HEK293 (cell line): ENCODE measurements at regions not wholly inside any gene's neighbourhood (a gene's known extent, or its start where the extent isn't known, plus 50 kb on each side); places are given as distances from the start of the nearest gene placed in this dataset.

Experiments used
- SCRT1 ChIP-seq: fragments of 450-650 bp; formaldehyde crosslinking; IDR thresholded peaks from 2 replicates; pipeline ENCODE4 v1.5.1; 2016; ENCODE audit warnings: missing biosample characterization, missing genetic modification characterization, borderline replicate concordance
- TCF7L2 ChIP-seq: IDR thresholded peaks from 2 replicates; pipeline ENCODE4 v1.6.1; 2011; ENCODE audit warnings: low read depth, mild to moderate bottlenecking, inconsistent platforms, low read length, moderate library complexity, borderline replicate concordance
- ZNF248 ChIP-seq: fragments of 450-650 bp; formaldehyde crosslinking; IDR thresholded peaks from 2 replicates; pipeline ENCODE4 v1.5.1; 2017; ENCODE audit warnings: missing biosample characterization, missing genetic modification characterization
- ZNF274 ChIP-seq, 2 experiments: fragments of 200-500 bp in 1 of 2; fragments of 450-650 bp in 1 of 2; sonication (Bioruptor generic) in 1 of 2; formaldehyde crosslinking in 1 of 2; IDR thresholded peaks; 2 replicates each; pipeline versions ENCODE4 v1.5.1 to v1.6.1; 2014 to 2016; ENCODE audit warnings: borderline replicate concordance in 1 of 2, inconsistent platforms in 1 of 2, low read length in 1 of 2, missing biosample characterization in 1 of 2, missing genetic modification characterization in 1 of 2
- ZNF302 ChIP-seq: fragments of 450-650 bp; formaldehyde crosslinking; IDR thresholded peaks from 2 replicates; pipeline ENCODE4 v1.5.1; 2016; ENCODE audit warnings: missing biosample characterization, missing genetic modification characterization, low read depth
- ZNF501 ChIP-seq: fragments of 450-650 bp; formaldehyde crosslinking; IDR thresholded peaks from 2 replicates; pipeline ENCODE4 v1.5.1; 2016; ENCODE audit warnings: missing biosample characterization, missing genetic modification characterization
- ZNF629 ChIP-seq: fragments of 450-650 bp; formaldehyde crosslinking; IDR thresholded peaks from 2 replicates; pipeline ENCODE4 v1.5.1; 2017; ENCODE audit warnings: missing biosample characterization, missing genetic modification characterization
- ZNF785 ChIP-seq: fragments of 450-650 bp; formaldehyde crosslinking; IDR thresholded peaks from 2 replicates; pipeline ENCODE4 v1.5.1; 2016; ENCODE audit warnings: missing biosample characterization, missing genetic modification characterization
- ZSCAN18 ChIP-seq: fragments of 450-650 bp; formaldehyde crosslinking; IDR thresholded peaks from 2 replicates; pipeline ENCODE4 v1.5.1; 2016; ENCODE audit warnings: missing biosample characterization, missing genetic modification characterization
- ZXDB ChIP-seq: fragments of 450-650 bp; formaldehyde crosslinking; IDR thresholded peaks from 2 replicates; pipeline ENCODE4 v1.5.1; 2016; ENCODE audit warnings: missing biosample characterization, missing genetic modification characterization
- TF ChIP-seq, protein P1 (sequence below): fragments of 450-650 bp; formaldehyde crosslinking; IDR thresholded peaks from 2 replicates; pipeline ENCODE4 v1.5.1; 2016; ENCODE audit warnings: missing biosample characterization, missing genetic modification characterization
- TF ChIP-seq, protein P2 (sequence below): IDR thresholded peaks from 2 replicates; pipeline ENCODE4 v1.6.1; 2011; ENCODE audit warnings: mild to moderate bottlenecking, low read depth, low read length, borderline replicate concordance

GRCh38 chr17:79415909-79416308 lies 194.9 kb downstream of the RBFOX3 start:
- TF ChIP-seq, protein P1, sequence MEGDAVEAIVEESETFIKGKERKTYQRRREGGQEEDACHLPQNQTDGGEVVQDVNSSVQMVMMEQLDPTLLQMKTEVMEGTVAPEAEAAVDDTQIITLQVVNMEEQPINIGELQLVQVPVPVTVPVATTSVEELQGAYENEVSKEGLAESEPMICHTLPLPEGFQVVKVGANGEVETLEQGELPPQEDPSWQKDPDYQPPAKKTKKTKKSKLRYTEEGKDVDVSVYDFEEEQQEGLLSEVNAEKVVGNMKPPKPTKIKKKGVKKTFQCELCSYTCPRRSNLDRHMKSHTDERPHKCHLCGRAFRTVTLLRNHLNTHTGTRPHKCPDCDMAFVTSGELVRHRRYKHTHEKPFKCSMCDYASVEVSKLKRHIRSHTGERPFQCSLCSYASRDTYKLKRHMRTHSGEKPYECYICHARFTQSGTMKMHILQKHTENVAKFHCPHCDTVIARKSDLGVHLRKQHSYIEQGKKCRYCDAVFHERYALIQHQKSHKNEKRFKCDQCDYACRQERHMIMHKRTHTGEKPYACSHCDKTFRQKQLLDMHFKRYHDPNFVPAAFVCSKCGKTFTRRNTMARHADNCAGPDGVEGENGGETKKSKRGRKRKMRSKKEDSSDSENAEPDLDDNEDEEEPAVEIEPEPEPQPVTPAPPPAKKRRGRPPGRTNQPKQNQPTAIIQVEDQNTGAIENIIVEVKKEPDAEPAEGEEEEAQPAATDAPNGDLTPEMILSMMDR = no peak
- TF ChIP-seq ZXDB (tag by site-specific recombination) = no peak
- TF ChIP-seq, protein P2, sequence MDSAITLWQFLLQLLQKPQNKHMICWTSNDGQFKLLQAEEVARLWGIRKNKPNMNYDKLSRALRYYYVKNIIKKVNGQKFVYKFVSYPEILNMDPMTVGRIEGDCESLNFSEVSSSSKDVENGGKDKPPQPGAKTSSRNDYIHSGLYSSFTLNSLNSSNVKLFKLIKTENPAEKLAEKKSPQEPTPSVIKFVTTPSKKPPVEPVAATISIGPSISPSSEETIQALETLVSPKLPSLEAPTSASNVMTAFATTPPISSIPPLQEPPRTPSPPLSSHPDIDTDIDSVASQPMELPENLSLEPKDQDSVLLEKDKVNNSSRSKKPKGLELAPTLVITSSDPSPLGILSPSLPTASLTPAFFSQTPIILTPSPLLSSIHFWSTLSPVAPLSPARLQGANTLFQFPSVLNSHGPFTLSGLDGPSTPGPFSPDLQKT = no peak
- no peak for TF ChIP-seq SCRT1 (tag by site-specific recombination)
- TF ChIP-seq ZNF501 = no peak
- TF ChIP-seq ZSCAN18 = no peak
- TF ChIP-seq ZNF274 (IDR thresholded peaks at IDR 0.05; ENCODE audit: low read length) = no peak
- TF ChIP-seq ZNF274 (tag by site-specific recombination; IDR thresholded peaks at IDR 0.05; ENCODE audit: borderline replicate concordance) = no peak
- no peak for TF ChIP-seq ZNF629 (tag by site-specific recombination)
- no peak for TF ChIP-seq ZNF785 (tag by site-specific recombination)
- no peak for TF ChIP-seq ZNF248 (tag by site-specific recombination)
- no peak for TF ChIP-seq ZNF302 (tag by site-specific recombination)
- TF ChIP-seq TCF7L2 = no peak
